NCI-H2029 treated with DMSO at 0.1 percent for 48 hours (cell line): ENCODE measurements at regions not wholly inside any gene's neighbourhood (a gene's known extent, or its start where the extent isn't known, plus 50 kb on each side); places are given as distances from the start of the nearest gene placed in this dataset.

Experiments
- DNase-seq: peaks from one replicate; lab custom pipeline; 2025; lab: John Stamatoyannopoulos, UW

GRCh38 chr5:57839437-57840079 lies 356.9 kb upstream of the ACTBL2 start:
- DNase-seq = no peak

DNA sequence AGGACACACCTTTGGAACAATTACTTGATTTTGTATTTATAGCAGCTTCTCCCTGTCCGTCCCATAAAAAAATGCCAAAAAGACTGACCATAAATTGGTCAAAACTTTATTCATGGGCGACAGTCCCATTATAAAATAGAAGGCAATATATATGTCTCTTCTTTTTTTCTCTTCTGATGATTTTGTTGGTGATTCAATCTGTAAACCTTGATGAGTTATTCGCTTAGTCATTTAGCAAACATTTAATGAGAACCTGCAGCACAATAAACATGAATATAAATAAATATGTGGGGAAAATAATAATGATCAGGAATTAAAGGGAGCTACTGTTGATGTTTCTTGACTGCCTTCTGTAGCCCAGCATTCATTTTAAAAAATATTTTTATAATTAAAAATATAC lies 356.4 kb upstream of the ACTBL2 start:
- no peak for DNase-seq

- DNase-seq = no peak
These were observed 354.3 kb upstream of the ACTBL2 start for GRCh38 chr5:57836921-57837320.

DNA sequence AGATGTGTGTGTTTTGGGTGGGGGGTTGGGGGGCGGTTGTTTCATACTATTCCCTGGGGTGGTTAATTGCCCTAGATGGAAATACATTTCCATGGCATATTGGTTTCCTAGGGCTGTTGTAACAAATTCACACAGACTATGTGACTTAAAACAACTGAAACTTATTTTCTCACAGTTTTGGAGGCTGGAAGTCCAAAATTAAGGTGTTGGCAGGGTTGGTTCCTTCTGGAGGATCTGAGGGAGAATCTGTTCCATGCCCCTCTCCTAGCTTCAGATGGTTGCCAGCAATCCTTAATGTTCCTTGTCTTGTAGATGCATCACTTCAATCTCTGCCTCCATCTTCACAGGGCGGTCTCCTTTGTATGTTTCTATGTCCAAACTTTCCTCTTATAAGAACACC lies 353.7 kb upstream of the ACTBL2 start:
- DNase-seq = no peak

DNA sequence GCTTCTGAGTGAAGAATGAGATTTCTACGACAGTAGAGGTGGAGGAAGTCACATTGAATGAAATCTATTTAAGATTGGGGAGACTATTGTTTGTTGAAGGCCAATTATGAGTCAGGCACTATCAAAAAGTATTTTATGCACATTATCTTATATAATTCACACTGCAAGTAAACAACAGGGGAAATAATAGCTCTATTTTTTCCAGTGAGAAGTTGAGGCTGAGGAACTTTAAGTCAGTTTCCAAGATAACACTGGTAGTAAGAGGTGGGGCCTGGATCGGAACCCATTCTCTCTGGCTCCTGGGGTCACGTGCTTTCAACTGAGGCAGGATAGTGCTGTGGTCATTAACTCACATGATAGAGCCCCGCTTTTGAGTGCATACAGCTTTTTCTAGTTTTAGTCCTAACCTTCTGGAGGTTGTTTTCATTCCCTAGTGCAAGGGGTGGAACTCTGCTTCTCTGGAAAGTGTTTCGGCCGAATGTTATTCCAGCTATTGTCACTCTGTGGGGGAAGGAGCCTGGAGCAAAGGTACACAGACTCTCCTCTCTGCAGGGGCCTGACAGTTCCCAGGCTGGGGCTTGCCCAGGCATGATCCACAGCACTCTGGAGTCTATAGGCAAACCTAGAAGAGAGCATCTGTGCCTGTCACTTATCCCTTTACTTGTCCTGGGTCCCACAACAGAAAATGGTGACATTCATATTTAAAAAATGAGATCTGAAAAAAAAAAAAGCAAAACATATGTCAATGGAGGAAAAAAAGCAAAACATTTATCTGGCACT lies 352.4 kb upstream of the ACTBL2 start:
- DNase-seq = no peak

GRCh38 chr5:57833489-57833888 lies 350.9 kb upstream of the ACTBL2 start:
- DNase-seq = no peak

DNA sequence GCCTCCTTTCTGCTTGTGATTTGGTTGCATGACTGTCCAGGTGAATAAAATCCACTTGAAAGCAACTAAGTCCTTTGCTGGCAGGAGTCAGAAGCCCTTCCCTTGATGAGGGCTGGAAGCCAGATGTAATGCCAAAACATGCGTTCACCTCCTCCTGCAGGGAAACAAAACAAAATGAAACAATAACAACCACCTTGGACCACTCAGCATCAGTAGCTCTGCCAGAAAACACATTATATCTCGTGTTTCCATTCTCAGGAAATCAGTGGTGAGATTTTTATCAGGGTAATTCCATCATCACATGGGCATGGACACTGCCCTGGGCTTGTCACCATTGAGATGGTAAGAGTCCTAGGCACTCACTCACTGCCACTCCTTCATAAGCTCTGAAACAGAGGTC lies 350.3 kb upstream of the ACTBL2 start:
- no peak for DNase-seq

- no peak for DNase-seq
These were observed 349.3 kb upstream of the ACTBL2 start for GRCh38 chr5:57831932-57832331.

GRCh38 chr5:57831090-57831489 lies 348.5 kb upstream of the ACTBL2 start:
- no peak for DNase-seq

- no peak for DNase-seq
These were observed 345.6 kb upstream of the ACTBL2 start for GRCh38 chr5:57828221-57828620.

GRCh38 chr5:57825031-57825686 lies 342.5 kb upstream of the ACTBL2 start:
- no peak for DNase-seq

GRCh38 chr5:57824623-57825022 lies 342.0 kb upstream of the ACTBL2 start:
- no peak for DNase-seq

DNA sequence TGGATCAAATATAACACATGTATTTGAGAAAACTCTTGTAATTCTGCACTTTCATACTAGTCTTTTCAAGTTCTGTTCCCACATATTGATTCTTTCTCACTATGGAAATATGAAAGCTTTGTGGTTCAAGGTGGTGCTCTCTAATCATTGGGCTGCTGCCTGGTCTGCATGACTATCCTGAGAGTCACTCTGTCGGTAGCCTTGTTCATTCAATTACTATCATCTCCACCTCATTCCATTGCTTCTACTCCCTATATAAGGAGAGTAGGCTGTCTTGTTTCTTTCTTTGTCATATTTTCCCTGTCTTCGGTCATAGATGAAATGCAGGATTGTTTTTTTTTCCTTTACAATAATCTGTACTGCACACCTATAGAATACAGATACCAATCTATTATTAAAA lies 341.4 kb upstream of the ACTBL2 start:
- no peak for DNase-seq

DNA sequence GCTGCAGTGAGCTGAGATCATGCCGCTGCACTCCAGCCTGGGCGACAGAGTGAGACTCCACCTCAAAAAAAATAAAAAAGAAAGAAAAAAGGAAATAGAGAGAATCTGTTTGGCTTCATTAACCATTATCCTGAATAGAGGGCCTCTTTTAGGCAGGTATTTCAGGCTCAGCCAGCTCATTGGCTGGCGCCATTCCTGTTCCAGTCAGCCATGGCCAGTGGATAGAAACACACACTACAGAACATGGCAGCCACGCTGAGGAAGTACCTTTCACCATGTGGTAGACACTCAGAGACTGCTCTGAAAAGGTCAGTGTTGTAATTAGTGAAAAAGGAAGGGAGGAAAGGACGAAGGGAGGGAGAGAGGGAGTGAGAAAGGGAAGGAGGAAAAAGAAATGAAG lies 340.0 kb upstream of the ACTBL2 start:
- DNase-seq = no peak

GRCh38 chr5:57818397-57818796 lies 335.8 kb upstream of the ACTBL2 start:
- DNase-seq = no peak

DNA sequence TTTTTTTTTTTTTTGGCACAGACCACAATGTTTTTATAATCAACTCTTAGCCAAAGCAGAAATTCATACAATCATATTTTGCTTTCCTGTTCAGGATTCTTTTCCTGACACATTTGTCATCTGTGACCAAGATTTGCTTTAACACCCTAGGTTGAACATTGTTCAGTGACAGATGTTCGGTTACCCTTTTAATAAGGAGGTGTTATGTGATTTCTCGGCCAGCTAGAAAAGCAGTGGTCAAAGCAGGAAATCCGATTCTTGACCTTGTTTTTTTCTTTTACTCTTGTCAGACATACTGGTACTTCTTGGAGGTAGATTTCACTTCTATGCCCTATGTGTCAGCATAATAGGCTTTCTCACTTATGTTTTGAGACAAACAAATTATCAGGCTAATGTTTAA lies 335.3 kb upstream of the ACTBL2 start:
- no peak for DNase-seq

DNA sequence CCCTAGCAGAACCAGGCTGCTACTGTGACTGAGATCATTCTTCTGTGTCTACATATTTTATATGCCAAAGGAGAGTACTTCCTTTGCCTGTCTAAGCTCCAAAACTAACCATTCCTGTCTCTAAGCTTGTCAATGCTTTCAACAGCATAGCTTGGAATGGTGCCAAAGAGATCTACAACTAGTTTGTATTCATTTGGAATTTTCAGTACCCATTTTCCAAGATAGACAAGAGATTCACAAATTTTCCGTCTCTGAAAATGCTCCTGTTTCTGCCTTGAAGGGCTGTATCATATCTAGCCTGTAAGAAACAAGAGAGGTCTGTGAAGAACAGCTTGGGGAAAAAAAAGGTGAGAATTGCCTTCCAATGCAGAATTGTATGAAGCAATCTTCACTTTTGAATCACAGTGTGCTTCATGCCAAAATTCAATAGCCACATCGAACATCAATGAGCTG lies 334.4 kb upstream of the ACTBL2 start:
- no peak for DNase-seq

DNA sequence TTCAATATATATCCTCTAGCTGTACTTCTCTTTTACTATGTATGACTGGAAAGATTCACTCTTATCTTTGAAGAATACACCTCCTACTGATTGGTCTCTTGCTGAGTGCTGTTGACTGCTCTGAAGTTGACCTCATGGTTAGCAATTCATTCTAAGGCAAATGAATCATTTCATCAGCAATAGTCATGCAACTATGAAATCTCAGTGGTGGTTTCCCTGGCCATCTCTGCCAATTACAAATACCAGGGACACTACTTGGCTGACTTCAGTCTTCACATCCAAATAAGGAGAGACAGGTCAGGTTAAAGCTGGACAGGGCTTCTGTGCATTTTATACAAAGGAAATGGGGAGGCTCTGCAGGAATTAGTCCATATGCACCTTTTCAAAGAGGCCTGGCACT lies 333.5 kb upstream of the ACTBL2 start:
- DNase-seq = no peak

- no peak for DNase-seq
These were observed 323.1 kb upstream of the ACTBL2 start for GRCh38 chr5:57805732-57806131.

- no peak for DNase-seq
These were observed 322.6 kb upstream of the ACTBL2 start for GRCh38 chr5:57805170-57805569.

DNA sequence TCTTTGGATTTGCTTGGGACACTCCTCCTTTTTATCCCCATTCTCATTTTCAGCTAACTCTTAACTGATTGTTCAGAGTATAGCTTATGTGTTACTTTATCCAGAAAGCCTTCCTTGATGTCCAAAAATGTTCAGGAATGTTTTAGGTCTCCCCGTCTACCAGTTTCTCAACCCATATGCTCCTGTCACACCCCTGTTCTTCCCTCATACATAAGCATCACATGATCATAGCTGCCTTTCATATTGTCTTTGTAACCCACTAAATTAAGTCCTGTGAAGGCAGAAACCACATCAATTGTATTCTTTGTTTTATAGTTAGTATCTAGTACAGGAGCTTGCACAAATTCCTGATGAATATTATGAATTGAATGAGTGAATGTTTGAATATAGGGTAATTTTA lies 321.9 kb upstream of the ACTBL2 start:
- DNase-seq = no peak

DNA sequence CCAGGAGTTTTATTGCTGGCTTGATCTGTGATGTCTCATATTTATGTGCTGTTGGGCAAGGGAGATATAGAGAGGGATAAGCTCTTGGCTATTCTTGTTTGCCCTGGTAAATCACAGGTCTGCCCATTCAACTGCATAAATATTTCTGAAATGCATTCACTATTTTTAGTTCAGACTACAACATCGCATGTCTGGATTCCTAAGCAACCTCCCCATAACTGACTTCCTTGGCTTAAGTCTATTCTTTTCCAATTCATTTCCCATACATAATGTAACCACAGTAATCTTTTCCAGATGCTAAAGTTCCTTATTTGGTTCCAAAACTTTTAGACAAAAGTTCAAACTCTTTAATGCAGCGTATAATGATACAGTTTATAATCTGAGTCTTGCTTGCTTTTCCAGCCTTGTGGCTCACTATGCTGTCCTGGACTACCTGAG lies 321.4 kb upstream of the ACTBL2 start:
- DNase-seq = no peak

GRCh38 chr5:57802131-57802530 lies 319.5 kb upstream of the ACTBL2 start:
- DNase-seq = no peak
